Neural progenitor cell (in vitro differentiated cells): ENCODE measurements at regions not wholly inside any gene's neighbourhood (a gene's known extent, or its start where the extent isn't known, plus 50 kb on each side); places are given as distances from the start of the nearest gene placed in this dataset.

ENCODE experiments used
- EZH2 ChIP-seq: fragments of 200-600 bp; sonication (generic); IDR thresholded peaks from 2 replicates; pipeline ENCODE4 v1.6.1; 2017; ENCODE audit warnings: antibody characterized with exemption, mild to moderate bottlenecking, moderate library complexity
- TF ChIP-seq, protein P1 (sequence below): fragments of 200-600 bp; sonication (generic); IDR thresholded peaks from 2 replicates; pipeline ENCODE4 v1.5.1; 2017; ENCODE audit warnings: antibody characterized with exemption, mild to moderate bottlenecking

DNA sequence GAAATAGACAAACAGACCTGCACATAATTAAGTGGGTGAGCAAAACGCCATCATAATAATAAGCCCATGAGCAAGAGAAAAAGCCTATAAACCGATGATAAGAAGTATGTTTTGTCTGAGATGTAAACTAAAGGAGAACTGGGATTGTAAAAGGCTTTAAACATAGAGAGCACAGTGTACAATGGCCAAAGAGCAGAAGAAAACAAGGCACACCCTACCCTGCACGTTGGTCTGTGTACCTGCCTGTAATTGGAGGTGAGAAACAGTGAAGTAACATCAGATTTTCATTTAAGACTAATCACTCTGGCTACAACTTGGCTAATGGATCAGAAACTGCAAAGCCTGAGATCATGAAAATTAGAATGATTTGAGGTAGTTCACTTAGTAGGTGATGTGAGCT, 1094.7 kb upstream of the GYPC start:
- TF ChIP-seq, protein P1, sequence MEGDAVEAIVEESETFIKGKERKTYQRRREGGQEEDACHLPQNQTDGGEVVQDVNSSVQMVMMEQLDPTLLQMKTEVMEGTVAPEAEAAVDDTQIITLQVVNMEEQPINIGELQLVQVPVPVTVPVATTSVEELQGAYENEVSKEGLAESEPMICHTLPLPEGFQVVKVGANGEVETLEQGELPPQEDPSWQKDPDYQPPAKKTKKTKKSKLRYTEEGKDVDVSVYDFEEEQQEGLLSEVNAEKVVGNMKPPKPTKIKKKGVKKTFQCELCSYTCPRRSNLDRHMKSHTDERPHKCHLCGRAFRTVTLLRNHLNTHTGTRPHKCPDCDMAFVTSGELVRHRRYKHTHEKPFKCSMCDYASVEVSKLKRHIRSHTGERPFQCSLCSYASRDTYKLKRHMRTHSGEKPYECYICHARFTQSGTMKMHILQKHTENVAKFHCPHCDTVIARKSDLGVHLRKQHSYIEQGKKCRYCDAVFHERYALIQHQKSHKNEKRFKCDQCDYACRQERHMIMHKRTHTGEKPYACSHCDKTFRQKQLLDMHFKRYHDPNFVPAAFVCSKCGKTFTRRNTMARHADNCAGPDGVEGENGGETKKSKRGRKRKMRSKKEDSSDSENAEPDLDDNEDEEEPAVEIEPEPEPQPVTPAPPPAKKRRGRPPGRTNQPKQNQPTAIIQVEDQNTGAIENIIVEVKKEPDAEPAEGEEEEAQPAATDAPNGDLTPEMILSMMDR: no peak
- no peak for TF ChIP-seq EZH2
